ENCODE measurements at regions not wholly inside any gene's neighbourhood (a gene's known extent, or its start where the extent isn't known, plus 50 kb on each side); places are given as distances from the start of the nearest gene placed in this dataset.

- no peak for DNase-seq
Measured at GRCh38 chr2:234834228-234834923, 117.4 kb upstream of the SH3BP4 start.

GRCh38 chr2:234830853-234831252, 121.0 kb upstream of the SH3BP4 start:
- no peak for DNase-seq

- no peak for DNase-seq
Measured at GRCh38 chr2:234829074-234829455, 122.8 kb upstream of the SH3BP4 start.

GRCh38 chr2:234828382-234829073, 123.3 kb upstream of the SH3BP4 start:
- no peak for DNase-seq

- DNase-seq = no peak
Measured at GRCh38 chr2:234827096-234827860, 124.5 kb upstream of the SH3BP4 start.

- DNase-seq = no peak
Measured at GRCh38 chr2:234826681-234827080, 125.1 kb upstream of the SH3BP4 start.

GRCh38 chr2:234825616-234826015, 126.2 kb upstream of the SH3BP4 start:
- DNase-seq = no peak

- no peak for DNase-seq
Measured at GRCh38 chr2:234823877-234824376, 127.9 kb upstream of the SH3BP4 start.

- no peak for DNase-seq
Measured at GRCh38 chr2:234823196-234823876, 128.5 kb upstream of the SH3BP4 start.

GRCh38 chr2:234821946-234822475, 129.8 kb upstream of the SH3BP4 start:
- DNase-seq = no peak

- DNase-seq = no peak
Measured at GRCh38 chr2:234818937-234819336, 132.9 kb upstream of the SH3BP4 start.

- no peak for DNase-seq
Measured at GRCh38 chr2:234816491-234816890, 135.3 kb upstream of the SH3BP4 start.

- no peak for DNase-seq
Measured at GRCh38 chr2:234816056-234816455, 135.8 kb upstream of the SH3BP4 start.

GRCh38 chr2:234814374-234814773, 137.4 kb upstream of the SH3BP4 start:
- DNase-seq = no peak

- no peak for DNase-seq
Measured at GRCh38 chr2:234812851-234813250, 139.0 kb upstream of the SH3BP4 start.

- no peak for DNase-seq
Measured at GRCh38 chr2:234808907-234809306, 142.9 kb upstream of the SH3BP4 start.

- DNase-seq = no peak
Measured at GRCh38 chr2:234806818-234807217, 145.0 kb upstream of the SH3BP4 start.

- DNase-seq = no peak
Measured at GRCh38 chr2:234805836-234806235, 146.0 kb upstream of the SH3BP4 start.

GRCh38 chr2:234804704-234805103, 147.1 kb upstream of the SH3BP4 start:
- no peak for DNase-seq

- DNase-seq = no peak
Measured at GRCh38 chr2:234802845-234803171, 149.0 kb upstream of the SH3BP4 start.

GRCh38 chr2:234802071-234802844, 149.6 kb upstream of the SH3BP4 start:
- no peak for DNase-seq

GRCh38 chr2:234797566-234798250, 154.1 kb upstream of the SH3BP4 start:
- no peak for DNase-seq

Data from activated effector memory CD4-positive, alpha-beta T cell treated with anti-CD3 and anti-CD28 coated beads, Interleukin-2, amount 50 U/mL, for 16 hours (primary cell).